ENCODE measurements at regions not wholly inside any gene's neighbourhood (a gene's known extent, or its start where the extent isn't known, plus 50 kb on each side); places are given as distances from the start of the nearest gene placed in this dataset.
"Not testable (repeated sequence)": the region's sequence is repeated elsewhere in the genome, so short reads cannot be mapped to it uniquely, and the experiment has no call there.

- H3K27me3 ChIP-seq (ENCODE audit: control insufficient read depth in 1 of 2, insufficient read depth in 2 of 2, low read length in 1 of 2) = no peaks in the 10 kb centered on the region
- H3K36me3 ChIP-seq (ENCODE audit: control insufficient read depth in 1 of 2, insufficient read depth in 2 of 2, low read length in 1 of 2) = no peaks in the 10 kb centered on the region
- no peaks in the 10 kb centered on the region for H3K9me3 ChIP-seq (ENCODE audit: control insufficient read depth, low read length)
- ATAC-seq (ENCODE audit: low FRiP score) (no peak), DNase-seq (no peak)
- no peak overlapping the region for H3K27ac ChIP-seq (ENCODE audit: low read depth in 1 of 2, low read length in 2 of 2)
- no peak overlapping the region for H3K4me3 ChIP-seq (ENCODE audit: low read length in 2 of 2)
- intact Hi-C loops (cut with DNase I) = no loop called here
- no peaks in the 10 kb centered on the region for H3K4me1 ChIP-seq (ENCODE audit: control insufficient read depth in 1 of 2, insufficient read depth in 2 of 2, low read length in 2 of 2)
- whole genome bisulfite sequencing, 2 donors = 61 to 65% methylated on average over 3 of the region's 3 CpGs
Measured at GRCh38 chr6:76220805-76221204, 148.3 kb upstream of the IMPG1 start.

GRCh38 chr6:76217606-76218005 lies 145.1 kb upstream of the IMPG1 start:
- no peak for ATAC-seq (ENCODE audit: low FRiP score)
- Histone ChIP-seq H3K4me3 (ENCODE audit: low read length in 2 of 2) (no peak overlapping the region), H3K36me3 (ENCODE audit: control insufficient read depth in 1 of 2, insufficient read depth in 2 of 2, low read length in 1 of 2) (no peaks in the 10 kb centered on the region), H3K27me3 (ENCODE audit: control insufficient read depth in 1 of 2, insufficient read depth in 2 of 2, low read length in 1 of 2) (no peaks in the 10 kb centered on the region), H3K9me3 (ENCODE audit: control insufficient read depth, low read length) (no peaks in the 10 kb centered on the region), H3K4me1 (ENCODE audit: control insufficient read depth in 1 of 2, insufficient read depth in 2 of 2, low read length in 2 of 2) (no peaks in the 10 kb centered on the region), H3K27ac (ENCODE audit: low read depth in 1 of 2, low read length in 2 of 2) (no peak overlapping the region)
- intact Hi-C loops (cut with DNase I) = no loop called here
- 85 to 96% methylated on average over 2 of the region's 2 CpGs for WGBS, 2 donors
- no peak for DNase-seq

GRCh38 chr6:76214546-76214945 lies 142.1 kb upstream of the IMPG1 start:
- Histone ChIP-seq H3K27ac (ENCODE audit: low read depth in 1 of 2, low read length in 2 of 2) (no peak overlapping the region), H3K9me3 (ENCODE audit: control insufficient read depth, low read length) (no peaks in the 10 kb centered on the region), H3K4me3 (ENCODE audit: low read length in 2 of 2) (no peak overlapping the region), H3K27me3 (ENCODE audit: control insufficient read depth in 1 of 2, insufficient read depth in 2 of 2, low read length in 1 of 2) (no peaks in the 10 kb centered on the region), H3K36me3 (ENCODE audit: control insufficient read depth in 1 of 2, insufficient read depth in 2 of 2, low read length in 1 of 2) (no peaks in the 10 kb centered on the region), H3K4me1 (ENCODE audit: control insufficient read depth in 1 of 2, insufficient read depth in 2 of 2, low read length in 2 of 2) (no peaks in the 10 kb centered on the region)
- ATAC-seq (ENCODE audit: low FRiP score) = no peak
- WGBS, 2 donors = 37 to 43% methylated on average over 4 of the region's 4 CpGs
- no peak for DNase-seq
- intact Hi-C loops (cut with DNase I) = no loop called here

GRCh38 chr6:76174722-76175121 lies 102.3 kb upstream of the IMPG1 start:
- H3K4me3 ChIP-seq (ENCODE audit: low read length in 2 of 2) = no peak overlapping the region
- intact Hi-C loops (cut with DNase I) = no loop called here
- H3K4me1 ChIP-seq (ENCODE audit: control insufficient read depth in 1 of 2, insufficient read depth in 2 of 2, low read length in 2 of 2) = no peaks in the 10 kb centered on the region
- no peak for DNase-seq
- 28 to 41% methylated on average over 1 of the region's 1 CpG for WGBS, 2 donors
- no peak overlapping the region for H3K27ac ChIP-seq (ENCODE audit: low read depth in 1 of 2, low read length in 2 of 2)
- no peaks in the 10 kb centered on the region for H3K36me3 ChIP-seq (ENCODE audit: control insufficient read depth in 1 of 2, insufficient read depth in 2 of 2, low read length in 1 of 2)
- H3K27me3 ChIP-seq (ENCODE audit: control insufficient read depth in 1 of 2, insufficient read depth in 2 of 2, low read length in 1 of 2) = no peaks in the 10 kb centered on the region
- no peak for ATAC-seq (ENCODE audit: low FRiP score)
- H3K9me3 ChIP-seq (ENCODE audit: control insufficient read depth, low read length) = no peaks in the 10 kb centered on the region

- Histone ChIP-seq H3K36me3 (ENCODE audit: control insufficient read depth in 1 of 2, insufficient read depth in 2 of 2, low read length in 1 of 2) (no peaks in the 10 kb centered on the region), H3K4me1 (ENCODE audit: control insufficient read depth in 1 of 2, insufficient read depth in 2 of 2, low read length in 2 of 2) (no peaks in the 10 kb centered on the region), H3K4me3 (ENCODE audit: low read length in 2 of 2) (no peak overlapping the region), H3K27ac (ENCODE audit: low read depth in 1 of 2, low read length in 2 of 2) (no peak overlapping the region), H3K27me3 (ENCODE audit: control insufficient read depth in 1 of 2, insufficient read depth in 2 of 2, low read length in 1 of 2) (peaks cover 0 to 2% of the 10 kb centered on the region in 2 donors), H3K9me3 (ENCODE audit: control insufficient read depth, low read length) (peaks cover 6% of the 10 kb centered on the region)
- WGBS, 2 donors = 61 to 77% methylated on average over 1 of the region's 1 CpG
- DNase-seq = no peak
- intact Hi-C loops (cut with DNase I) = no loop called here
- no peak for ATAC-seq (ENCODE audit: low FRiP score)
Measured at GRCh38 chr6:76166874-76167273, 94.4 kb upstream of the IMPG1 start.

- H3K9me3 ChIP-seq (ENCODE audit: control insufficient read depth, low read length) = peaks cover 6% of the 10 kb centered on the region
- intact Hi-C loops (cut with DNase I) = no loop called here
- no peak overlapping the region for H3K27ac ChIP-seq (ENCODE audit: low read depth in 1 of 2, low read length in 2 of 2)
- no peaks in the 10 kb centered on the region for H3K4me1 ChIP-seq (ENCODE audit: control insufficient read depth in 1 of 2, insufficient read depth in 2 of 2, low read length in 2 of 2)
- ATAC-seq (ENCODE audit: low FRiP score) (no peak), DNase-seq (no peak)
- H3K27me3 ChIP-seq (ENCODE audit: control insufficient read depth in 1 of 2, insufficient read depth in 2 of 2, low read length in 1 of 2) = peaks cover 0 to 2% of the 10 kb centered on the region in 2 donors
- no peaks in the 10 kb centered on the region for H3K36me3 ChIP-seq (ENCODE audit: control insufficient read depth in 1 of 2, insufficient read depth in 2 of 2, low read length in 1 of 2)
- H3K4me3 ChIP-seq (ENCODE audit: low read length in 2 of 2) = no peak overlapping the region
- WGBS, 2 donors = 81 to 86% methylated on average over 6 of the region's 6 CpGs
Measured at GRCh38 chr6:76166297-76166696, 93.8 kb upstream of the IMPG1 start.

- ATAC-seq (ENCODE audit: low FRiP score) = peak; percentile 28
- Histone ChIP-seq H3K9me3 (ENCODE audit: control insufficient read depth, low read length) (peaks cover 6% of the 10 kb centered on the region), H3K27me3 (ENCODE audit: control insufficient read depth in 1 of 2, insufficient read depth in 2 of 2, low read length in 1 of 2) (peaks cover 0 to 2% of the 10 kb centered on the region in 2 donors), H3K4me3 (ENCODE audit: low read length in 2 of 2) (no peak overlapping the region), H3K27ac (ENCODE audit: low read depth in 1 of 2, low read length in 2 of 2) (no peak overlapping the region), H3K4me1 (ENCODE audit: control insufficient read depth in 1 of 2, insufficient read depth in 2 of 2, low read length in 2 of 2) (no peaks in the 10 kb centered on the region), H3K36me3 (ENCODE audit: control insufficient read depth in 1 of 2, insufficient read depth in 2 of 2, low read length in 1 of 2) (no peaks in the 10 kb centered on the region)
- no peak for DNase-seq
- intact Hi-C loops (cut with DNase I) = no loop called here
- 87 to 88% methylated on average over 23 of the region's 23 CpGs for WGBS, 2 donors
Measured at GRCh38 chr6:76165471-76166221, 93.2 kb upstream of the IMPG1 start.

- DNase-seq = no peak
- 58 to 66% methylated on average over 2 of the region's 2 CpGs for WGBS, 2 donors
Measured at GRCh38 chr6:76162811-76163210, 90.3 kb upstream of the IMPG1 start.

GRCh38 chr6:76157800-76158199 lies 85.3 kb upstream of the IMPG1 start:
- H3K27ac ChIP-seq (ENCODE audit: low read depth in 1 of 2, low read length in 2 of 2); H3K27me3 ChIP-seq (ENCODE audit: control insufficient read depth in 1 of 2, insufficient read depth in 2 of 2, low read length in 1 of 2); intact Hi-C loops (cut with DNase I); H3K36me3 ChIP-seq (ENCODE audit: control insufficient read depth in 1 of 2, insufficient read depth in 2 of 2, low read length in 1 of 2); H3K4me3 ChIP-seq (ENCODE audit: low read length in 2 of 2); H3K4me1 ChIP-seq (ENCODE audit: control insufficient read depth in 1 of 2, insufficient read depth in 2 of 2, low read length in 2 of 2); H3K9me3 ChIP-seq (ENCODE audit: control insufficient read depth, low read length); ATAC-seq (ENCODE audit: low FRiP score); DNase-seq: not testable (repeated sequence)
- 78 to 81% methylated on average over 6 of the region's 6 CpGs for whole genome bisulfite sequencing, 2 donors

More at GRCh38 chr6:76162811-76163210, 90.3 kb upstream of the IMPG1 start:
- H3K4me3 ChIP-seq (ENCODE audit: low read length in 2 of 2) = no peak overlapping the region
- peaks cover 6% of the 10 kb centered on the region for H3K9me3 ChIP-seq (ENCODE audit: control insufficient read depth, low read length)
- no peaks in the 10 kb centered on the region for H3K4me1 ChIP-seq (ENCODE audit: control insufficient read depth in 1 of 2, insufficient read depth in 2 of 2, low read length in 2 of 2)
- peaks cover 0 to 2% of the 10 kb centered on the region in 2 donors for H3K27me3 ChIP-seq (ENCODE audit: control insufficient read depth in 1 of 2, insufficient read depth in 2 of 2, low read length in 1 of 2)
- no peaks in the 10 kb centered on the region for H3K36me3 ChIP-seq (ENCODE audit: control insufficient read depth in 1 of 2, insufficient read depth in 2 of 2, low read length in 1 of 2)
- no peak for ATAC-seq (ENCODE audit: low FRiP score)
- no peak overlapping the region for H3K27ac ChIP-seq (ENCODE audit: low read depth in 1 of 2, low read length in 2 of 2)
- intact Hi-C loops (cut with DNase I) = no loop called here
